Left renal cortex interstitium (tissue), 4 donors: ENCODE measurements at regions not wholly inside any gene's neighbourhood (a gene's known extent, or its start where the extent isn't known, plus 50 kb on each side); places are given as distances from the start of the nearest gene placed in this dataset.
"Not testable (repeated sequence)": the region's sequence is repeated elsewhere in the genome, so short reads cannot be mapped to it uniquely, and the experiment has no call there.

Experiments used
- DNase-seq, 4 donors: peaks; one replicate each; pipeline ENCODE4 v3.0.0-alpha.2; 2013; ENCODE audit warnings: low read depth in 4 of 4, low spot score in 2 of 4, missing footprints in 1 of 4

GRCh38 chr1:30445449-30445848, 277.9 kb downstream of the MATN1 start:
- DNase-seq, result no peak

- no peak for DNase-seq
These were observed 278.5 kb downstream of the MATN1 start for GRCh38 chr1:30444850-30445249.

GRCh38 chr1:30444401-30444800, 279.0 kb downstream of the MATN1 start:
- no peak for DNase-seq

- not testable (repeated sequence) for DNase-seq
These were observed 285.1 kb downstream of the MATN1 start for GRCh38 chr1:30438274-30438673.

GRCh38 chr1:30437059-30437576, 286.3 kb downstream of the MATN1 start:
- no peak for DNase-seq

- DNase-seq, result no peak
These were observed 295.8 kb downstream of the MATN1 start for GRCh38 chr1:30427545-30427944.

- DNase-seq, result no peak
These were observed 298.3 kb downstream of the MATN1 start for GRCh38 chr1:30425046-30425445.

GRCh38 chr1:30423570-30423969, 299.8 kb downstream of the MATN1 start:
- DNase-seq, result no peak

- no peak for DNase-seq
These were observed 301.1 kb downstream of the MATN1 start for GRCh38 chr1:30422251-30422650.

GRCh38 chr1:30420519-30421050, 302.8 kb downstream of the MATN1 start:
- no peak for DNase-seq

- DNase-seq, result no peak
These were observed 303.6 kb downstream of the MATN1 start for GRCh38 chr1:30419831-30420230.

- DNase-seq, result no peak
These were observed 304.3 kb downstream of the MATN1 start for GRCh38 chr1:30418939-30419720.

GRCh38 chr1:30418061-30418938, 305.1 kb downstream of the MATN1 start:
- no peak for DNase-seq

GRCh38 chr1:30417701-30418046, 305.7 kb downstream of the MATN1 start:
- DNase-seq, result no peak

- no peak for DNase-seq
These were observed 306.2 kb downstream of the MATN1 start for GRCh38 chr1:30417001-30417700.

- DNase-seq, result no peak
These were observed 307.1 kb downstream of the MATN1 start for GRCh38 chr1:30416221-30416820.

GRCh38 chr1:30415171-30415940, 308.0 kb downstream of the MATN1 start:
- DNase-seq, result no peak

GRCh38 chr1:30414851-30415165, 308.6 kb downstream of the MATN1 start:
- no peak for DNase-seq

- DNase-seq, result no peak
These were observed 309.1 kb downstream of the MATN1 start for GRCh38 chr1:30414086-30414850.
